CD14-positive monocyte (primary cell): ENCODE measurements at regions not wholly inside any gene's neighbourhood (a gene's known extent, or its start where the extent isn't known, plus 50 kb on each side); places are given as distances from the start of the nearest gene placed in this dataset.

Source experiments
- DNase-seq, 3 donors: peaks; one replicate each; pipeline ENCODE4 v3.0.0-alpha.2; 2011 to 2022
- H2AFZ ChIP-seq: 2 replicates; pipeline ENCODE4 v1.6.0; 2012; ENCODE audit warnings: mild to moderate bottlenecking, low read depth, low read length, inconsistent platforms; ENCODE audit not compliant: insufficient read depth, poor library complexity, severe bottlenecking
- H3K27ac ChIP-seq, 2 donors: 1 replicate in 1 of 2; 2 replicates in 1 of 2; pipeline ENCODE4 v1.5.1; 2012 to 2013; ENCODE audit warnings: low read length in 2 of 2, control low read depth in 1 of 2, inconsistent platforms in 1 of 2, low read depth in 1 of 2, mild to moderate bottlenecking in 1 of 2
- H3K27me3 ChIP-seq, 2 donors: one replicate each; pipeline versions ENCODE4 v1.6.0 to v1.6.1; 2011 to 2013; ENCODE audit warnings: low read length in 2 of 2; ENCODE audit not compliant: control insufficient read depth in 2 of 2, insufficient read depth in 2 of 2
- H3K36me3 ChIP-seq, 2 donors: replicated peaks in 1 of 2; 1 replicate in 1 of 2; 2 replicates in 1 of 2; pipeline versions ENCODE4 v1.5.1 to v1.6.1; 2012 to 2013; ENCODE audit warnings: low read length in 2 of 2, control low read depth in 1 of 2, inconsistent platforms in 1 of 2, mild to moderate bottlenecking in 1 of 2; ENCODE audit not compliant: insufficient read depth in 2 of 2, control insufficient read depth in 1 of 2
- H3K4me1 ChIP-seq, 2 donors: 1 replicate in 1 of 2; 2 replicates in 1 of 2; pipeline versions ENCODE4 v1.5.1 to v1.6.1; 2012 to 2013; ENCODE audit warnings: low read length in 2 of 2, control low read depth in 1 of 2, inconsistent platforms in 1 of 2, mild to moderate bottlenecking in 1 of 2, moderate library complexity in 1 of 2; ENCODE audit not compliant: insufficient read depth in 2 of 2, control insufficient read depth in 1 of 2
- H3K4me2 ChIP-seq: replicated peaks from 2 replicates; pipeline ENCODE3; 2012; ENCODE audit warnings: low read length, moderate library complexity, mild to moderate bottlenecking; ENCODE audit not compliant: poor library complexity, severe bottlenecking; ENCODE audit errors: extremely low read depth
- H3K4me3 ChIP-seq, 3 experiments: fragments of 200-600 bp in 1 of 3; sonication (generic) in 1 of 3; replicated peaks in 1 of 3; 1 replicate in 2 of 3; 2 replicates in 1 of 3; pipeline ENCODE4 v1.5.1; 2011 to 2013; ENCODE audit warnings: low read length in 3 of 3, mild to moderate bottlenecking in 3 of 3, control low read depth in 2 of 3, low read depth in 2 of 3, inconsistent platforms in 1 of 3, moderate library complexity in 1 of 3
- H3K79me2 ChIP-seq: 2 replicates; pipeline ENCODE4 v1.6.0; 2012; ENCODE audit warnings: mild to moderate bottlenecking, control low read depth, inconsistent platforms, low read length, moderate library complexity; ENCODE audit not compliant: insufficient read depth
- H3K9ac ChIP-seq: 2 replicates; pipeline ENCODE4 v1.6.0; 2017; ENCODE audit warnings: low read length, mild to moderate bottlenecking; ENCODE audit not compliant: insufficient read depth, poor library complexity, severe bottlenecking
- H3K9me3 ChIP-seq, 2 donors: replicated peaks in 1 of 2; 1 replicate in 1 of 2; 2 replicates in 1 of 2; pipeline versions ENCODE4 v1.5.1 to v1.6.1; 2012 to 2013; ENCODE audit warnings: low read length in 2 of 2, control low read depth in 1 of 2; ENCODE audit not compliant: control insufficient read depth in 1 of 2, insufficient read depth in 1 of 2
- H4K20me1 ChIP-seq: 2 replicates; pipeline ENCODE4 v1.6.0; 2012; ENCODE audit warnings: mild to moderate bottlenecking, low read length, control low read depth, moderate library complexity; ENCODE audit not compliant: insufficient read depth
- H3K27ac Mint-ChIP-seq, 7 donors: one replicate each; pipeline ENCODE4 v1.8.0; 2020; ENCODE audit warnings: mild to moderate bottlenecking in 7 of 7, mixed read lengths in 7 of 7, moderate library complexity in 6 of 7, inconsistent platforms in 2 of 7
- H3K27me3 Mint-ChIP-seq, 3 donors: one replicate each; pipeline ENCODE4 v1.8.0; 2021 to 2022; ENCODE audit warnings: low read depth in 3 of 3, mild to moderate bottlenecking in 3 of 3, mixed read lengths in 3 of 3, moderate library complexity in 3 of 3, inconsistent platforms in 1 of 3
- H3K36me3 Mint-ChIP-seq, 2 donors: one replicate each; pipeline ENCODE4 v1.8.0; 2020; ENCODE audit warnings: mixed read lengths in 2 of 2, inconsistent platforms in 1 of 2, mild to moderate bottlenecking in 1 of 2
- H3K4me1 Mint-ChIP-seq: one replicate; pipeline ENCODE4 v1.8.0; 2020; ENCODE audit warnings: mild to moderate bottlenecking, mixed read lengths
- H3K4me3 Mint-ChIP-seq, 2 donors: one replicate each; pipeline ENCODE4 v1.8.0; 2020; ENCODE audit warnings: mild to moderate bottlenecking in 2 of 2, mixed read lengths in 2 of 2, moderate library complexity in 1 of 2
- H3K9me3 Mint-ChIP-seq, 7 donors: one replicate each; pipeline ENCODE4 v1.8.0; 2020 to 2022; ENCODE audit warnings: mixed read lengths in 7 of 7, mild to moderate bottlenecking in 6 of 7, moderate library complexity in 6 of 7, inconsistent platforms in 2 of 7
- WGBS: methylation state at CpG from one replicate; pipeline ENCODE4 v1.1.5; 2013; ENCODE audit warnings: missing lambda C conversion rate; ENCODE audit not compliant: insufficient coverage; 5-methylcytosine and 5-hydroxymethylcytosine counted together
- intact Hi-C, 2 donors: fragments of 100-400 bp; cut with micrococcal nuclease; formaldehyde crosslinking; loops; one replicate each; pipeline versions ENCODE4 v1.15.0 to v1.15.1; 2023
- TF ChIP-seq, protein P1 (sequence below): fragments of 200-600 bp; IDR thresholded peaks from one replicate; pipeline ENCODE4 v1.8.0; 2022; ENCODE audit warnings: antibody characterized with exemption, mild to moderate bottlenecking

DNA sequence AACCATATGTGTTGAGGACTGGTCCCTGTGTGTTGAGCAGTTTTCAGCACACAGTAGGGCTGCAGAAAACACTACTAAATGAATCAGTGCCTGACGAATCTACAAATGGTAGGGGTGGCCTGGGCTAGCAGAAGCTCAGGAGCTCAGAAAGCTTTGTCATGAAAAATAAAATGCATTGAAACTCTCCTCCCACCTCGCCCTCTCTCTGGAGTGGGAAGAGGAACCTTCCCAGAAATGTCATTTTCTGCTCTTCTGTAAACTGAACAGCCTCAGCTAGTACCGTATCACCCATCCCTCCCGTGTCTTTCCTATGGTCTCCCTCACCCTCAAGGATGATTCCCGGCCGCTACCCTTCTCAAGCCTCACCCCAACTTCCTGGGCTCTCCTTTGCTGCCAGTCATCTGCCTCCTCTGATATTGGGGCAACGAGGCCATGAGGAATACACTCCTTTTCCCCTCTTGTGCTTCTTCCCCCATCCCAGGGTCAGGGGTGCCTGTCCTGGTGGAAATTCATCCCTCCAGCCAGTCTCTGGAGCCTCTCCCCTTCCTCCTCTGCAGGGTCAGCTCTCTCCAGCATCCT lies 734.5 kb downstream of the PTPRU start:
- intact Hi-C loops: no loop called here
- Histone ChIP-seq H4K20me1 (no peaks in the 10 kb centered on the region), H3K27ac (no peak overlapping the region), H3K79me2 (no peaks in the 10 kb centered on the region), H3K9me3 (peaks cover 0 to 3% of the 10 kb centered on the region in 2 donors), H3K9ac (no peak overlapping the region), H3K4me2 (no peak overlapping the region), H2AFZ (no peak overlapping the region), H3K36me3 (no peaks in the 10 kb centered on the region), H3K4me3 (no peak overlapping the region), H3K27me3 (no peaks in the 10 kb centered on the region), H3K4me1 (no peaks in the 10 kb centered on the region)
- H3K4me3 Mint-ChIP-seq: no peak overlapping the region
- H3K9me3 Mint-ChIP-seq: peaks cover 0 to 8% (median 3%) of the 10 kb centered on the region in 7 donors
- DNase-seq: no peak
- H3K27me3 Mint-ChIP-seq: peaks cover 3 to 6% (median 5%) of the 10 kb centered on the region in 3 donors
- H3K27ac Mint-ChIP-seq: no peak overlapping the region
- TF ChIP-seq, protein P1, sequence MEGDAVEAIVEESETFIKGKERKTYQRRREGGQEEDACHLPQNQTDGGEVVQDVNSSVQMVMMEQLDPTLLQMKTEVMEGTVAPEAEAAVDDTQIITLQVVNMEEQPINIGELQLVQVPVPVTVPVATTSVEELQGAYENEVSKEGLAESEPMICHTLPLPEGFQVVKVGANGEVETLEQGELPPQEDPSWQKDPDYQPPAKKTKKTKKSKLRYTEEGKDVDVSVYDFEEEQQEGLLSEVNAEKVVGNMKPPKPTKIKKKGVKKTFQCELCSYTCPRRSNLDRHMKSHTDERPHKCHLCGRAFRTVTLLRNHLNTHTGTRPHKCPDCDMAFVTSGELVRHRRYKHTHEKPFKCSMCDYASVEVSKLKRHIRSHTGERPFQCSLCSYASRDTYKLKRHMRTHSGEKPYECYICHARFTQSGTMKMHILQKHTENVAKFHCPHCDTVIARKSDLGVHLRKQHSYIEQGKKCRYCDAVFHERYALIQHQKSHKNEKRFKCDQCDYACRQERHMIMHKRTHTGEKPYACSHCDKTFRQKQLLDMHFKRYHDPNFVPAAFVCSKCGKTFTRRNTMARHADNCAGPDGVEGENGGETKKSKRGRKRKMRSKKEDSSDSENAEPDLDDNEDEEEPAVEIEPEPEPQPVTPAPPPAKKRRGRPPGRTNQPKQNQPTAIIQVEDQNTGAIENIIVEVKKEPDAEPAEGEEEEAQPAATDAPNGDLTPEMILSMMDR: no peak
- WGBS: 92% methylated on average over 4 of the region's 7 CpGs
- H3K4me1 Mint-ChIP-seq: no peaks in the 10 kb centered on the region
- H3K36me3 Mint-ChIP-seq: no peaks in the 10 kb centered on the region

DNA sequence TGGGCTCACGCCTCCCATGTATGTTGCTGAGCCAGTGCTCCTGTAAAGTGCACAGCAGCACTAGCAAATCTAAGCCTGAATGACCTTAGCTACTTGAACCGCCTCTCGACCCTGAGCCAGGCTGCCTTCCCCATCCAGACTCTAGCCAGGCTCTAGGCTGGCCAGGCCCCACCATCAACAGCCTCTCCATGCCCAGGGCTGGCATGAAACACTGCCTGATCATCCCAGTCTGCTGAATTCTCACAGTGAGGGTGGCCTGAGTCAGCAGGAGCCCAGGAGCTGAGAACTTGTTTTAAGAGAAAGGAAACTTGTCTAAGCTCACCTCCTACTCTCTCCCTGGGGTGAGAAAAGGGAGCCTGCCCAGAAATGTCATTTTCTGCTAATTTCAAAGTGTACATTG lies 733.3 kb downstream of the PTPRU start:
- H3K4me2 ChIP-seq: no peak overlapping the region
- DNase-seq: no peak
- no peak overlapping the region for H3K4me3 ChIP-seq
- H3K79me2 ChIP-seq: no peaks in the 10 kb centered on the region
- no peak overlapping the region for H3K4me3 Mint-ChIP-seq
- no peaks in the 10 kb centered on the region for H4K20me1 ChIP-seq
- H3K27ac ChIP-seq: no peak overlapping the region
- no peaks in the 10 kb centered on the region for H3K36me3 Mint-ChIP-seq
- peaks cover 3 to 7% (median 6%) of the 10 kb centered on the region in 3 donors for H3K27me3 Mint-ChIP-seq
- no peaks in the 10 kb centered on the region for H3K27me3 ChIP-seq
- H3K4me1 Mint-ChIP-seq: no peaks in the 10 kb centered on the region
- peaks cover 0 to 8% (median 3%) of the 10 kb centered on the region in 7 donors for H3K9me3 Mint-ChIP-seq
- H3K9me3 ChIP-seq: peaks cover 0 to 3% of the 10 kb centered on the region in 2 donors
- WGBS: 88% methylated on average over 3 of the region's 3 CpGs
- intact Hi-C loops: no loop called here
- peak overlapping the region in 1 of 7 donors; percentile 31 for H3K27ac Mint-ChIP-seq
- H3K9ac ChIP-seq: no peak overlapping the region
- no peaks in the 10 kb centered on the region for H3K4me1 ChIP-seq
- TF ChIP-seq, protein P1: no peak
- no peaks in the 10 kb centered on the region for H3K36me3 ChIP-seq
- H2AFZ ChIP-seq: no peak overlapping the region
